HFFc6 (cell line): ENCODE measurements at regions not wholly inside any gene's neighbourhood (a gene's known extent, or its start where the extent isn't known, plus 50 kb on each side); places are given as distances from the start of the nearest gene placed in this dataset.
A peak's percentile ranks its signal among the peaks of the same experiment; 100 is the strongest.

Experiments used
- DNase-seq: peaks from one replicate; pipeline ENCODE4 v3.0.0-alpha.2; 2018
- H3K27ac Mint-ChIP-seq: 2 replicates; pipeline ENCODE4 v1.8.0; 2020; ENCODE audit warnings: mild to moderate bottlenecking, mixed read lengths
- H3K27me3 Mint-ChIP-seq: 2 replicates; pipeline ENCODE4 v1.8.0; 2021; ENCODE audit warnings: mild to moderate bottlenecking, moderate library complexity, mixed read lengths; ENCODE audit not compliant: insufficient read depth
- H3K36me3 Mint-ChIP-seq: 2 replicates; pipeline ENCODE4 v1.8.0; 2021; ENCODE audit warnings: low read depth, mixed read lengths
- H3K4me1 Mint-ChIP-seq: 2 replicates; pipeline ENCODE4 v1.8.0; 2020; ENCODE audit warnings: low read depth, mixed read lengths
- H3K4me3 Mint-ChIP-seq: 2 replicates; pipeline ENCODE4 v1.8.0; 2020; ENCODE audit warnings: mild to moderate bottlenecking, moderate library complexity, mixed read lengths
- H3K9me3 Mint-ChIP-seq: 2 replicates; pipeline ENCODE4 v1.8.0; 2020; ENCODE audit warnings: mild to moderate bottlenecking, mixed read lengths
- CTCF ChIP-seq: fragments of 200-600 bp; sonication (generic); IDR thresholded peaks from 2 replicates; pipeline ENCODE4 v1.5.0; 2021; ENCODE audit warnings: antibody characterized with exemption, mild to moderate bottlenecking

- Mint-ChIP-seq H3K9me3 (no peaks in the 10 kb centered on the region), H3K4me3 (no peak overlapping the region), H3K36me3 (no peaks in the 10 kb centered on the region), H3K27me3 (no peaks in the 10 kb centered on the region), H3K4me1 (peaks cover 25% of the 10 kb centered on the region), H3K27ac (no peak overlapping the region)
- TF ChIP-seq CTCF, result no peak
- no peak for DNase-seq
Observed at GRCh38 chr6:74579047-74579446, 626.8 kb downstream of the COL12A1 start.

- Mint-ChIP-seq H3K4me1 (peaks cover 25% of the 10 kb centered on the region), H3K4me3 (no peak overlapping the region), H3K36me3 (no peaks in the 10 kb centered on the region), H3K27me3 (no peaks in the 10 kb centered on the region), H3K27ac (peak overlapping the region; percentile 45), H3K9me3 (no peaks in the 10 kb centered on the region)
- no peak for TF ChIP-seq CTCF
- DNase-seq, result peak; percentile 28
Observed at GRCh38 chr6:74578339-74578738, 627.5 kb downstream of the COL12A1 start.

- DNase-seq, result no peak
- Mint-ChIP-seq H3K9me3 (no peaks in the 10 kb centered on the region), H3K36me3 (no peaks in the 10 kb centered on the region), H3K27ac (peak overlapping the region; percentile 45), H3K4me1 (peaks cover 25% of the 10 kb centered on the region), H3K4me3 (no peak overlapping the region), H3K27me3 (no peaks in the 10 kb centered on the region)
- no peak for TF ChIP-seq CTCF
Observed at GRCh38 chr6:74577619-74578018, 628.2 kb downstream of the COL12A1 start.

GRCh38 chr6:74574794-74575193, 631.1 kb downstream of the COL12A1 start:
- H3K27ac Mint-ChIP-seq, result no peak overlapping the region
- H3K4me3 Mint-ChIP-seq, result no peak overlapping the region
- peaks cover 20% of the 10 kb centered on the region for H3K4me1 Mint-ChIP-seq
- H3K27me3 Mint-ChIP-seq, result no peaks in the 10 kb centered on the region
- no peaks in the 10 kb centered on the region for H3K9me3 Mint-ChIP-seq
- peak; percentile 24 for DNase-seq
- H3K36me3 Mint-ChIP-seq, result no peaks in the 10 kb centered on the region
- peak; percentile 74 for TF ChIP-seq CTCF

GRCh38 chr6:74573613-74574012, 632.2 kb downstream of the COL12A1 start:
- DNase-seq, result no peak
- H3K27me3 Mint-ChIP-seq, result no peaks in the 10 kb centered on the region
- H3K4me3 Mint-ChIP-seq, result no peak overlapping the region

More at GRCh38 chr6:74573613-74574012, 632.2 kb downstream of the COL12A1 start:
- no peak for TF ChIP-seq CTCF
- no peak overlapping the region for H3K27ac Mint-ChIP-seq
- no peaks in the 10 kb centered on the region for H3K9me3 Mint-ChIP-seq
- peaks cover 14% of the 10 kb centered on the region for H3K4me1 Mint-ChIP-seq
- H3K36me3 Mint-ChIP-seq, result no peaks in the 10 kb centered on the region
